Psoas muscle (tissue), 7 donors: ENCODE measurements at regions not wholly inside any gene's neighbourhood (a gene's known extent, or its start where the extent isn't known, plus 50 kb on each side); places are given as distances from the start of the nearest gene placed in this dataset.
"Not testable (repeated sequence)": the region's sequence is repeated elsewhere in the genome, so short reads cannot be mapped to it uniquely, and the experiment has no call there.

Experiments used
- ATAC-seq, 4 donors: fragments of 200-7000 bp; cut with Tn5 transposase; one replicate each; pipeline ENCODE4 v1.9.1; 2020; ENCODE audit warnings: moderate library complexity in 3 of 4, mild to moderate bottlenecking in 2 of 4
- DNase-seq, 2 donors: peaks; one replicate each; pipeline ENCODE4 v3.0.0-alpha.2; 2020
- H3K27ac ChIP-seq: fragments of 200-600 bp; one replicate; pipeline ENCODE4 v1.8.0; 2022
- H3K27me3 ChIP-seq, 3 donors: fragments of 200-600 bp in 1 of 3; one replicate each; pipeline versions ENCODE4 v1.6.1 to v1.8.0; 2013 to 2022; ENCODE audit warnings: low read length in 2 of 3, mild to moderate bottlenecking in 2 of 3, moderate library complexity in 1 of 3; ENCODE audit not compliant: insufficient read depth in 3 of 3
- H3K36me3 ChIP-seq, 2 donors: fragments of 200-600 bp in 1 of 2; one replicate each; pipeline versions ENCODE4 v1.6.1 to v1.8.0; 2013 to 2022; ENCODE audit warnings: low read depth in 1 of 2, mild to moderate bottlenecking in 1 of 2, moderate library complexity in 1 of 2; ENCODE audit not compliant: insufficient read depth in 1 of 2
- H3K4me1 ChIP-seq: fragments of 200-600 bp; one replicate; pipeline ENCODE4 v1.8.0; 2022
- H3K4me3 ChIP-seq: fragments of 200-600 bp; one replicate; pipeline ENCODE4 v1.8.0; 2022; ENCODE audit warnings: mild to moderate bottlenecking
- H3K9me3 ChIP-seq: fragments of 200-600 bp; one replicate; pipeline ENCODE4 v1.8.0; 2022
- CTCF ChIP-seq: fragments of 200-600 bp; IDR thresholded peaks from one replicate; pipeline ENCODE4 v1.8.0; 2022; ENCODE audit warnings: antibody characterized with exemption
- whole genome bisulfite sequencing, 3 donors: extraction: QIAGEN DNeasy Blood & Tissue Kit; methylation state at CpG; one replicate each; pipeline versions ENCODE4 v1.1.6 to v1.1.7; 2013; 5-methylcytosine and 5-hydroxymethylcytosine counted together
- intact Hi-C, 2 donors: fragments of 100-400 bp; cut with DNase I; formaldehyde crosslinking; loops; one replicate each; pipeline versions ENCODE4 v1.11.0 to v1.14.2; 2022
- donor health status: healthy with polysubstance abuse.
- donor health status: DM: no; HTN: no; CAD: no; lungs with moderate emphysema.
- donor health status: Bipolar disorder and iron deficiency.
- donor health status: healthy.
- donor health status: DM: yes; HTN: yes; CAD: no.
- donor health status: DM: no; HTN: no; CAD: no.
- donor health status: DM: yes; HTN: yes; CAD: no.

DNA sequence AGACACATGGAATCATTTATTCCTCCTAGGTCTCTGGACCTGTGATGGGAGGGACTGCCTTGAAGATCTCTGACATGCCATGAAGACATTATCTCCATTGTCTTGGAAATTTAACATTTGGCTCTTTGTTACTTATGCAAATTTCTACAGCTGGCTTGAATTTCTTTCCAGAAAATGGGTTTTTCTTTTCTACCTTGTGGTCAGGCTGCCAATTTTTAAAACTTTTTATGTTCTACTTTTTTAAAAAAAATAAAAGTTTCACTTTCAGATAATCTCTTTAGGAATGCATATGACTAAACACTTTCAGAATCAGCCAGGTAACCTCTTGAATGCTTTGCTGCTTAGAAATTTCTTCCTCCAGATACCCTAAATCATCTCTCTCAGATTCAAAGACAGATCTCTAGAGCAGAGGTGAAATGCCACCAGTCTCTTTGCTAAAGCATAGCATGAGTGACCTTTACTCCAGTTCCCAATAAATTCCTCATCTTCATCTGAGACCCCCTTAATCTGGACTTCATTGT lies 209.6 kb downstream of the RPRM start:
- no peak for ATAC-seq
- intact Hi-C loops = no loop called here
- DNase-seq = no peak
- H3K27me3 ChIP-seq = no peaks in the 10 kb centered on the region
- H3K27ac ChIP-seq = no peak overlapping the region
- H3K4me3 ChIP-seq = no peak overlapping the region
- no peaks in the 10 kb centered on the region for H3K4me1 ChIP-seq
- H3K9me3 ChIP-seq = peaks cover 8% of the 10 kb centered on the region
- no peak for TF ChIP-seq CTCF
- H3K36me3 ChIP-seq = no peaks in the 10 kb centered on the region

DNA sequence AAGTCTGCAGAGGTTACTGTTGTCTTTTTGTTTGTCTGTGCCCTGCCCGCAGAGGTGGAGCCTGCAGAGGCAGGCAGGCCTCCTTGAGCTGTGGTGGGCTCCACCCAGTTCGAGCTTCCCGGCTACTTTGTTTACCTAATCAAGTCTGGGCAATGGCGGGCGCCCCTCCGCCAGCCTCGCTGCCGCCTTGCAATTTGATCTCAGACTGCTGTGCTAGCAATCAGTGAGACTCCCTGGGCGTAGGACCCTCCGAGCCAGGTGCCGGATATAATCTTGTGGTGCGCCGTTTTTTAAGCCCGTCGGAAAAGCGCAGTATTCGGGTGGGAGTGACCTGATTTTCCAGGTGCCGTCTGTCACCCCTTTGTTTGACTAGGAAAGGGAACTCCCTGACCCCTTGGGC lies 221.7 kb downstream of the RPRM start:
- H3K4me3 ChIP-seq, H3K4me1 ChIP-seq, H3K27ac ChIP-seq, intact Hi-C loops, ATAC-seq, H3K27me3 ChIP-seq, H3K36me3 ChIP-seq, H3K9me3 ChIP-seq: not testable (repeated sequence)
- 66 to 88% (median 79%) methylated on average over 15 to 17 of the region's 18 CpGs for WGBS, 3 donors
- DNase-seq = peak in 1 of 2 donors; percentile 37

DNA sequence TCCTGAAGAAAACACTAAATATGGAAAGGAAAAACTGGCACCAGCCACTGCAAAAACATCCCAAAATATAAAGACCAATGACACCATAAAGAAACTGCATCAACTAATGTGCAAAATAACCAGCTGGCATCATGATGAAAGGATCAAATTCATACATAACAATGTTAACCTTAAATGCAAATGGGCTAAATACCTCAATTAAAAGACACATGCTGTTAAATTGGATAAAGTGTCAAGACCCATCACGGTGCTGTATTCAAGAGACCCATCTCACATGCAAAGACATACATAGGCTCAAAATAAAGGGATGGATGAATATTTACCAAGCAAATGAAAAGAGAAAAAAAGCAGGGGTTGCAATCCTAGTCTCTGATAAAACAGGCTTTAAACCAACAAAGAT lies 231.9 kb downstream of the RPRM start:
- WGBS, 3 donors = 11 to 22% (median 18%) methylated on average over 1 of the region's 1 CpG
- intact Hi-C loops, H3K9me3 ChIP-seq, H3K27ac ChIP-seq, H3K4me3 ChIP-seq, ATAC-seq, H3K27me3 ChIP-seq, H3K4me1 ChIP-seq, DNase-seq, H3K36me3 ChIP-seq: not testable (repeated sequence)

GRCh38 chr2:153235516-153235915 lies 243.0 kb downstream of the RPRM start:
- H3K4me1 ChIP-seq = no peaks in the 10 kb centered on the region

GRCh38 chr2:153232464-153232863 lies 246.1 kb downstream of the RPRM start:
- Histone ChIP-seq H3K36me3 (no peaks in the 10 kb centered on the region), H3K27me3 (no peaks in the 10 kb centered on the region), H3K9me3 (no peaks in the 10 kb centered on the region), H3K4me1 (no peaks in the 10 kb centered on the region), H3K4me3 (no peak overlapping the region), H3K27ac (no peak overlapping the region)
- 83 to 89% (median 88%) methylated on average over 2 of the region's 2 CpGs for WGBS, 3 donors
- DNase-seq (no peak), ATAC-seq (no peak)
- no peak for TF ChIP-seq CTCF
- intact Hi-C loops = no loop called here

More at GRCh38 chr2:153235516-153235915, 243.0 kb downstream of the RPRM start:
- 81 to 100% (median 90%) methylated on average over 1 of the region's 1 CpG for WGBS, 3 donors
- H3K27ac ChIP-seq = no peak overlapping the region
- ATAC-seq (no peak), DNase-seq (no peak)
- intact Hi-C loops = no loop called here
- TF ChIP-seq CTCF = no peak
- no peak overlapping the region for H3K4me3 ChIP-seq
- H3K27me3 ChIP-seq = no peaks in the 10 kb centered on the region
- H3K9me3 ChIP-seq = no peaks in the 10 kb centered on the region
- H3K36me3 ChIP-seq = no peaks in the 10 kb centered on the region

- no peak for DNase-seq
- no peaks in the 10 kb centered on the region for H3K36me3 ChIP-seq
- no peaks in the 10 kb centered on the region for H3K27me3 ChIP-seq
- ATAC-seq = no peak
- intact Hi-C loops = no loop called here
- WGBS, 3 donors = 23 to 29% (median 25%) methylated on average over 5 of the region's 5 CpGs
- TF ChIP-seq CTCF = no peak
- no peaks in the 10 kb centered on the region for H3K4me1 ChIP-seq
- H3K4me3 ChIP-seq = no peak overlapping the region
- H3K27ac ChIP-seq = no peak overlapping the region
- peaks cover under 1% of the 10 kb centered on the region for H3K9me3 ChIP-seq
These were observed 247.6 kb downstream of the RPRM start for GRCh38 chr2:153230977-153231376.
